ENCODE measurements at regions not wholly inside any gene's neighbourhood (a gene's known extent, or its start where the extent isn't known, plus 50 kb on each side); places are given as distances from the start of the nearest gene placed in this dataset.

- peak; percentile 50 to 58 for DNase-seq
These were observed 82.6 kb upstream of the TANK start for GRCh38 chr2:161077367-161078210.

GRCh38 chr2:161078211-161078539, 82.1 kb upstream of the TANK start:
- DNase-seq: no peak

- no peak for DNase-seq
These were observed 75.1 kb upstream of the TANK start for GRCh38 chr2:161085149-161085548.

- DNase-seq: no peak
These were observed 71.4 kb upstream of the TANK start for GRCh38 chr2:161088658-161089350.

GRCh38 chr2:161090411-161090810, 69.8 kb upstream of the TANK start:
- peak; percentile 12 to 16 for DNase-seq

- DNase-seq: no peak
These were observed 64.9 kb upstream of the TANK start for GRCh38 chr2:161095314-161095713.

GRCh38 chr2:161096336-161096735, 63.9 kb upstream of the TANK start:
- DNase-seq: no peak

- DNase-seq: no peak
These were observed 63.1 kb upstream of the TANK start for GRCh38 chr2:161097157-161097556.

- DNase-seq: no peak
These were observed 59.9 kb upstream of the TANK start for GRCh38 chr2:161100211-161100895.

GRCh38 chr2:161101406-161101805, 58.8 kb upstream of the TANK start:
- DNase-seq: no peak

GRCh38 chr2:161102770-161103450, 57.3 kb upstream of the TANK start:
- DNase-seq: no peak

GRCh38 chr2:161103451-161103831, 56.8 kb upstream of the TANK start:
- DNase-seq: no peak

GRCh38 chr2:161104054-161104553, 56.1 kb upstream of the TANK start:
- no peak for DNase-seq

GRCh38 chr2:161107265-161107664, 53.0 kb upstream of the TANK start:
- DNase-seq: no peak

Measured in activated CD4-positive, alpha-beta T cell treated with anti-CD3 and anti-CD28 coated beads, Interleukin-2, amount 50 U/mL, for 4 hours (primary cell).